DMS153 treated with DMSO at 0.1 percent for 48 hours (cell line): ENCODE measurements at regions not wholly inside any gene's neighbourhood (a gene's known extent, or its start where the extent isn't known, plus 50 kb on each side); places are given as distances from the start of the nearest gene placed in this dataset.

Experiments used
- DNase-seq: peaks from one replicate; lab custom pipeline; 2025; ENCODE audit not compliant: unreplicated experiment; lab: John Stamatoyannopoulos, UW

GRCh38 chr6:4563156-4563555 is 213.0 kb upstream of the CDYL start:
- no peak for DNase-seq

DNA sequence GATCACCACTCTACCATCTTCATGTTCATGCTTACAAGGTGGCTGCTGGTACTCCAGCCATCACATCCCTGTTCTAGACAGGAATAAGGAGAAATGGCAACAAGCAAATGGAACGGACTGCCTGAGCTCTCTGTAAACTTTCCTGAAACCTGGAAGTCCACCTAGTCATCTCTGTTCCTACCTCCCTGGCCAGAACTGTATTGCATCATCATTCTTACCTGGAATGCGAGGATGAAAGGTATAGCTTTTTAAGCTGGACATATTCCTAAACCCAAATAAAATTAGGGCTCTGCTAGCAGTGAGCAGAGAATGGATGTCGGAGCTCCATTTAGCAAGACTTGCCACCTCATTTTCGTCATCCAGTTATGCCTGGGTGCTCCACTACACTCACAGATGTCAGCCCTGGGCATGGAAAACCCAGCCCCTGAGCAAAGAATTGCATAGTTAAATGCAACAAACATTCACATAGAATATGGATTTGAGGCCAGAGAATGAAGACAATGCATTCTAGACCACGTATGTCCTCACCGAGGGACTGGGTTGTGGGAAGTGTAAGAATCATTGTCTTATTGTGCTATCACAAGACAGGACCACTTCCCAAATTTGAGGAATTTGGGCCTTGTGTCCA is 214.3 kb upstream of the CDYL start:
- DNase-seq: no peak

- DNase-seq: no peak
Observed at GRCh38 chr6:4561078-4561435, 215.1 kb upstream of the CDYL start.

GRCh38 chr6:4560221-4561077 is 215.8 kb upstream of the CDYL start:
- no peak for DNase-seq

DNA sequence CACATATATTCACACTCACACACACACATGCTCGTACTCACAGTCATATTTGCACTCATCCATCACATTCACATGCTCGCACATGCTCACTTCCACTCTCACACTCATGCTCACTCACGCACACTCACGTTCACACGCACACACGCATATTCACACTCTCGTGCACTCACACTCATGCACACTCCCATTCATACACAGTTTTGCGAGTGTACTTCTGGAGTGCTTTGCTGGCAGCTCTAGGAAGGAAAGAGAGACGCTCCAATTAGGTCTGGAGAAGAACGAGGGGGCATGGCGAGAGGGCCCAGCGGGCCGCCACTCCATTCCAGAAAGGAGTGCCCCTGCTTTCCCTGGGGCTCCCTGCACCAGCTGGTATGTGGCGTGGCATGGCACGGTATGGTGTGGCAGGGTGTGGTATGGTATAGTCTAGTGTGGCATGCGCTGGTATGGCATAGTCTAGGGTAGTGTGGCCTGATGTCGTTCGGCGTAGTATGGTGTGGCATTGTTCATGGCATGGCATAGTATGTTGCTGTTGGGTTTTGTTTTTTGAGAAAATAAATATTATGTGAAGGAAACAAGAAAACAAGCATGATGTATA is 216.8 kb upstream of the CDYL start:
- DNase-seq: no peak

- DNase-seq: no peak
Observed at GRCh38 chr6:4554645-4555044, 221.6 kb upstream of the CDYL start.

DNA sequence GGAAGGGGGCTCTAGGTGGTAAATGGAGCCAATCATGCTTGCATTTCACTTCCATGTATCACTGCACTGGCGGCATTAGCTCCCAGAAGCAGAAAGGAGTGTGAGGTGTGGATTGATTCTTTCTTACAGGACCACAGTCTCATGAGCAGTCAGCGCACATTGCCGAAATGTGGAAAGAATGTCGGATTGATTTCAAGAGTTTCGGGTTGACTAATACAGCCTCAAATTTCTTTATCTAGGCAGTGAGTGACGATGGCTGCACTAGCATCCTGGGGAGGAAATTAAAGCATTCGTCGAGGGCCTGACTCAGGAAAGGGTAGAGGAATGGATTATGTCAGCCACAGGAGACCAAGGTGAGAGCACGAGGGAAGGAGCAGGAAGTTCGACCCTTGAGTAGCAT is 222.8 kb upstream of the CDYL start:
- DNase-seq: no peak

DNA sequence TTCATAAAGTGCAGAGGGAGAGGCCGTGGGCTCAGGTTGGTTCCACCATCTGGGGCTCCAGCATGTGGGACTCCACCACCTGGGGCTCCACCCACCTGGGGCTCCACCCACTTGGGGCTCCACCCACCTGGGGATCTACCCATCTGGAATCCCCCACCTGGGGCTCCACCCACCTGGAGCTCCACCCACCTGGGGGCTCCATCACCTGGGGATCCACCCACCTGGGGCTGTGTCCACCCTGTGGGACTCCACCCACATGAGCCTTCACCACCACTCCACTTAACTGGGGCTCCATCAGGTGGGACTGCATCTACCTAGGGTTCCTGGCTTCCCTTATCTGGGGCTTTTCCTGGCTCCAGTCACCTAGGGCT is 226.0 kb upstream of the CDYL start:
- DNase-seq: no peak

- DNase-seq: no peak
Observed at GRCh38 chr6:4549556-4550226, 226.5 kb upstream of the CDYL start.

- DNase-seq: no peak
Observed at GRCh38 chr6:4545893-4546292, 230.3 kb upstream of the CDYL start.

DNA sequence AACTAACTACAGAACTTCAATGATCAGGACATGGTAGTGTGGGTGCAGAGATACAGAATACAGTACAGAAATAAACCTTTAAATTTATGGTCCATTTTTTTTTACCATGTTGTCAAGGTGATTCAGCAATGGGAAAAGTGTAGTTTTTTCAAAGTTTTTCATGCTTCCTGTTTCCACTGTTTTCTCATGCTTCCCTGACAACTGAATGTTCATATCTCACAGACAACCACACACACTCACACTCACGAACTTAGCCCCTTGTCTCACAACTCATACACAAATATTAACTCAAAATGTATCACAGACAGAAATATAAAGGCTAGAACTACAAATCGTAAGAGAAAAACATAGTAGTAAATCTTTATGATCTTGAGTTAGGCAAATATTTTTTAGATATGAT is 232.6 kb upstream of the CDYL start:
- no peak for DNase-seq

- DNase-seq: no peak
Observed at GRCh38 chr6:4533576-4533975, 242.6 kb upstream of the CDYL start.

DNA sequence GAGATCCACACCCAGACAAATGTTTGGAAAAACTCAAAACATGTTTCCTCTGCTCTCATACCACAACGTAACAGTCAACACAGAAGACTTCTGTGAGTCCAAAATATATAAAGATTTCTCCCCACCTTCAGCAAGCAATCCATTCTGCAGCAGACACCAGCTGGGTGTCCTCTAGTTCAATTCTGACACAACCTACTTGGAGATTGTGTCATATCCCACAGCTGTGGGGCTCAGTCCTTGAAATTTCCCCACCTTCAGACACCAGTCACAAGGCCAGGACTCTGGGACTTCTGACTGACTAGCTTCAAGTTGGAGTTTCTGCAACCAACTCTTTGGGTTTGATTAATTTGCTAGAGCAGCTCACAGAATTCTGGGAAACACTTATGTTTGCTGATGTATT is 244.8 kb upstream of the CDYL start:
- no peak for DNase-seq

DNA sequence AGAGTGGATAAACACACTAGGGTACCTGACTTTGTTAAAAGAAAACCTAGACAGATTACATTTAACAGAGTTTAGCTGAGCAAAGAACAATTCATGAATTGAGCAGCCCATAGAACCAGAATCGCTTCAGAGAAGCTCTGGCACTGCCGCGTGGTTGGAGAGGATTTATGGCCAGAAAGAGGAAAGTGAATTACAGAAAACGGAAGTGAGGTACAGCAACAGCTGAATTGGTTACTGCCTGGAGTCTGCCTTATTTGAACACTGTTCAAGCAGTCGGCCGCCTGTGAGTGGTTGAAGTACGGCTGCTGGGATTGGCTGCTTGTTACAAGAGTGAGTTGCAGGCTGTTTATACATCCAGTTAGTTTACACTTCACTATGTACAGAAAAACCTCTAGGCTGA is 253.8 kb upstream of the CDYL start:
- no peak for DNase-seq

GRCh38 chr6:4521070-4521469 is 255.1 kb upstream of the CDYL start:
- no peak for DNase-seq

DNA sequence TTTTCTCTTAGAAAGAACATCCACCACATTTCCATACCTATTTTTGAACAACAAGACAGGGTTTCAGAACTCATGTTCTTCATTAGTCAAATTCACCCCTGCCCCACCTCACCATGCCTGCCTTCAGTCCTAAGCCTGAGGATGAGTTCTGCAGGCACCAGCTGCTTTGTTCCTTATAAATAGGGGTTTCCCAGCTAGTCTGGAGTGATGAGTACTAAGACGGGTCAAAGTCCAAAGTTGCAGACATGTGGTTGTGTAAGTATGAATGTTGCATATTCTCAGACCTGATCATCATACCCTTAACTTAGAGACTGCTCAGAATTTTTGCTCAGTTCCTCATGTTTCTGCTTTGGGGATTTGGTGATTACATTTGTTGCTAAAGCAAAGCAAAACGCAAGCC is 257.7 kb upstream of the CDYL start:
- DNase-seq: no peak

DNA sequence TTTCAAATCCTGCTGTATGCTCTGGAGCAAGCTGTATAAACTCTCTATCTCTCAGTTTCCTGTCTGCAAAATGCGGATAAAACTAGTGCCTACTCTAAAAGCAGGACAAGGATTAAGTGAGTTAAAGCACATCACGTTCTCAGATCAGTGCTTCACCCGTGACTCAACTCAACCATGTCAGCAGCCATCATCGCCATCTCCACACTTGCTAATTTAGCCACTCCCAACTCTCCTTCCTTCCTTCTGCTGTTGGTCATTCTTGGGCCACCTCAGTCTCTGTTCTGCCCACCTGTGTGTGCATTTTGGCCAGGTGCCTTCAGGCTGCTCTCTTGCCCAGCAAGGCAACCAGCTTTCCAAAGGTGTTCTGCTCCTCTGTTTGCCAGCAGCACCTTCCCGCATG is 260.0 kb upstream of the CDYL start:
- no peak for DNase-seq

DNA sequence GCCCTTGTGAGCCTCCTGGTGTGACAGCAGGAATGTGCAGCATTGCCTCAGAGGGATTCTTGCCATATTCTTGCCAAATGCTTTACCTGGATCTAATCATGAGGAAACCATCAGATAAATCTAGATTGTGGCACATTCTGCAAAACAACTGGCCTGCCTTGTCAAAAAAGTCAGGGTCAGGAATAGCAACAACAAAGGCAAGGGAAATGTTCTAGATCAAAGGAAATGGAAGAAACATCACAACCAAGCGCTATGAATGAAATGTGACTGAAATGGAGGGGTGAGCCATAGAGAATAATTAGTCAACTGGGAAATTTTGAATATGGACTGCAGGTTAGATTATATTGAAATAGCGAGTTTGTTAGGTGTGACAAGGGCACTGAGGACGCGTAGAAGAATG is 262.6 kb upstream of the CDYL start:
- DNase-seq: no peak

DNA sequence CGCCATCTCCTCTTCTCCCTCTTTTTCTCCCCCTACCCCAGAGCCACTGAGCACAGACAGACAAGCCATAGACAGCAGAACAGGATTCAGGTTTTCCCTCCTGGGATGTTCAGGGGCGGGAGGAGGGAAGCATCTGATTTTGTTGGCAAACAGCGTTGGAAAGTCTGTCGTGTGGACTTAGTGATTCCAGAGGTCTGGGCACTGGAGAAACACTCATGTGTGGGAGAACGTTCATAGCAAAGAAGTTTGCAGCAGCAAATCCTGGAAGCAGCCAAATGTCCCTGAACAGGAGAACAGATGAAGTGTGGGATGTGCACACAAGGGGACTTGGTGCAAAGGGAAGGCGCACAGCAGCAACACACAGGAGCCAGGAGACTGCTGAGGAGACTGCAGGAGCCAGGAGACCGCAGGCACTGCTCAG is 264.1 kb upstream of the CDYL start:
- no peak for DNase-seq

DNA sequence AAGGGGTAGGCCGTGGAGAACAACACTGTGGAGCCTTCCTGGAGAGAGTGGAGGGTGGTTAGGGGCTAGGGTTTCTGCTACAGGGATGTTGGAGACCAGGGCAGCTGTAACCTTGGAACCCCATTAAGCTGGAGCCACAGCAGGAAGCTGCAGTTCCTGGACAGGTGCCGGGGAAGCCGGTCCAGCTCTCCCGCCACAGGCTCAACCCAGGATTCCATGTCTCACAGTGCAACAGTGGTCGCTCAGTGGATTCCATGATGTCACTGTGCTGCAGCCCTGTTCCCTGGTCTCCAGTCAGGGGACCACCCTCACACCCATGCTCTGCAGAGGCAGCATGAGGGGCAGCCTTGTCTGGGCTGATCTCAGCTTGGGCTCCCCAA is 264.6 kb upstream of the CDYL start:
- no peak for DNase-seq

- no peak for DNase-seq
Observed at GRCh38 chr6:4510906-4511640, 265.1 kb upstream of the CDYL start.
